ENCODE measurements at regions not wholly inside any gene's neighbourhood (a gene's known extent, or its start where the extent isn't known, plus 50 kb on each side); places are given as distances from the start of the nearest gene placed in this dataset.

DNA sequence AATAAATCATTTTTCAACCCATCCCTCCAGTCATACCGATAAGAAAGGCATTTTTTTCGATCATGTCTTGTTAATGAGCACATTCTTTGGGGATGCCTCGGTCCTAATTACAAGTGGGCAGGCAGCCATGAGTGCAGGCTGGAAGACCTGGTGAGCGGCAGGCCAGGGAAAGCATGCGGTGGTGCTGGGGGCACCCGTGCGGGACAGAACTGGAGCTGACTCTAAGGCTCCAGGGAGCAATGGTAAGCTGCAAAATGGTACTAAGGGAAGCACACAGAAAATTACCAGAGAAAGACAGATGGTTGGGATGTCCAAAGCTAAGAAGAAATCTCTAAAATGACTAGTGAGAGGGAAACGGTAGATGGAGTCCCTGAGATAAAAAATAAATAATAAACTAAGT, 411.0 kb upstream of the AGA start:
- no peak for TF ChIP-seq ZNF274 (IDR thresholded peaks at IDR 0.05; ENCODE audit: low read depth, low read length)
- no peak for TF ChIP-seq YY1 (IDR thresholded peaks at IDR 0.05; ENCODE audit: insufficient read depth, insufficient read length)
- no peak for TF ChIP-seq SUZ12 (IDR thresholded peaks at IDR 0.05; ENCODE audit: extremely low read depth, insufficient read depth, insufficient read length)

Data from NT2/D1 (cell line).